Mammary epithelial cell (primary cell): ENCODE measurements at regions not wholly inside any gene's neighbourhood (a gene's known extent, or its start where the extent isn't known, plus 50 kb on each side); places are given as distances from the start of the nearest gene placed in this dataset.

Experiments used
- EZH2 ChIP-seq: IDR thresholded peaks from 2 replicates; pipeline ENCODE4 v1.6.1; 2012; ENCODE audit warnings: low read length, inconsistent platforms, borderline replicate concordance
- TF ChIP-seq, protein P1 (sequence below), 2 donors: IDR thresholded peaks in 1 of 2; conservative IDR thresholded peaks in 1 of 2; 2 replicates each; pipeline ENCODE4 v1.5.1; 2011 to 2012; ENCODE audit warnings: inconsistent platforms in 2 of 2, low read length in 2 of 2, mild to moderate bottlenecking in 2 of 2, control low read depth in 1 of 2, low read depth in 1 of 2; ENCODE audit not compliant: insufficient read depth in 1 of 2; ENCODE audit errors: extremely low read depth in 1 of 2

DNA sequence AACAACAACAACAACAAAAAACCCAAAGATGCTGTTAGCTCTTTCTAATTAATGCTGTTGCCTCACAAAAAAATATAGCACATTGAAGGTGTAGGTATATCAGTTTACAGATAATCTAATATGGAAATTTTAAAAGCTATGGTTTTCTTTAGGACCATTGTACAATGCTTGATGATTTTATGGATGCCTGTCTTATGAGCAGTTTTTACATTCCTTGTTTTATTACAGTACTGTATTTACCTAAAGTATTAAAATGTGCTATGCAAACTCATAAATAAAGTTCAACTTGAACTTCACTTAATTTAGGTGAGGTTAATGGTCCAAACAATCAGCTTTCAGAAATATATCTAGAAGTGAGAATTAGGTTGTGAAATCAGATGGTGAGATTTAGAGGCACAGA lies 212.2 kb upstream of the GOLIM4 start:
- TF ChIP-seq, protein P1, sequence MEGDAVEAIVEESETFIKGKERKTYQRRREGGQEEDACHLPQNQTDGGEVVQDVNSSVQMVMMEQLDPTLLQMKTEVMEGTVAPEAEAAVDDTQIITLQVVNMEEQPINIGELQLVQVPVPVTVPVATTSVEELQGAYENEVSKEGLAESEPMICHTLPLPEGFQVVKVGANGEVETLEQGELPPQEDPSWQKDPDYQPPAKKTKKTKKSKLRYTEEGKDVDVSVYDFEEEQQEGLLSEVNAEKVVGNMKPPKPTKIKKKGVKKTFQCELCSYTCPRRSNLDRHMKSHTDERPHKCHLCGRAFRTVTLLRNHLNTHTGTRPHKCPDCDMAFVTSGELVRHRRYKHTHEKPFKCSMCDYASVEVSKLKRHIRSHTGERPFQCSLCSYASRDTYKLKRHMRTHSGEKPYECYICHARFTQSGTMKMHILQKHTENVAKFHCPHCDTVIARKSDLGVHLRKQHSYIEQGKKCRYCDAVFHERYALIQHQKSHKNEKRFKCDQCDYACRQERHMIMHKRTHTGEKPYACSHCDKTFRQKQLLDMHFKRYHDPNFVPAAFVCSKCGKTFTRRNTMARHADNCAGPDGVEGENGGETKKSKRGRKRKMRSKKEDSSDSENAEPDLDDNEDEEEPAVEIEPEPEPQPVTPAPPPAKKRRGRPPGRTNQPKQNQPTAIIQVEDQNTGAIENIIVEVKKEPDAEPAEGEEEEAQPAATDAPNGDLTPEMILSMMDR (conservative IDR thresholded peaks at IDR 0.05 in 1 of 2, IDR thresholded peaks at IDR 0.05 in 1 of 2; ENCODE audit: extremely low read depth in 1 of 2, insufficient read depth in 1 of 2, low read depth in 1 of 2, low read length in 2 of 2): no peak
- TF ChIP-seq EZH2: no peak
